Bronchial epithelial cell (primary cell): ENCODE measurements at regions not wholly inside any gene's neighbourhood (a gene's known extent, or its start where the extent isn't known, plus 50 kb on each side); places are given as distances from the start of the nearest gene placed in this dataset.

Source experiments
- DNase-seq: peaks from one replicate; pipeline ENCODE4 v3.0.0-alpha.2; 2010; ENCODE audit warnings: low read depth
- FAIRE-seq: peaks from 2 replicates; lab custom pipeline; 2011; peaks lifted over from hg19 to GRCh38; lab: Jason Lieb, UNC
- H3K27me3 ChIP-seq: 2 replicates; pipeline ENCODE4 v1.5.1; 2011; ENCODE audit warnings: low read length; ENCODE audit not compliant: control insufficient read depth, insufficient read depth
- H3K36me3 ChIP-seq: 2 replicates; pipeline ENCODE4 v1.5.1; 2011; ENCODE audit warnings: low read length; ENCODE audit not compliant: control insufficient read depth, insufficient read depth
- H3K4me3 ChIP-seq: 2 replicates; pipeline ENCODE4 v1.5.1; 2011; ENCODE audit warnings: mild to moderate bottlenecking, low read depth, low read length, control low read depth
- CTCF ChIP-seq: IDR thresholded peaks from 2 replicates; pipeline ENCODE4 v1.5.1; 2011; ENCODE audit warnings: mild to moderate bottlenecking, moderate library complexity, low read length, control low read depth, inconsistent platforms; ENCODE audit not compliant: insufficient read depth, severe bottlenecking

DNA sequence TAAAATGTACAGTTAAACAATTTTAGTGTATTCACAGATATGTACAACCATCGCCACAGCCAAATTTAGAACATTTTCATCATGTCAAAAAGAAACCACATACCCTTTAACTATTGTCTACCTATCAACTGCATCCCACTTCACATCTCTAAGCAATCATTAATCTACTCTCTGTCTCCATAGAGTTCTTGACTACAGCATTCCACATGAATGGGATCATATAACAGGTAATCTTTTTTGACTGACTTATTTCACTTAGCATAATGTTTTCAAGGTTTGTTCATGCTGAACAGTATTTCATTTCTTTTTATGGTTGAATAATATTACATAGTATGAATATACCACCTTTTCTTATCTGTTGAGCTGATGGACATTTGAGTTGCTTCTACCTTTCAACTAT is 281.4 kb upstream of the EDA2R start:
- Histone ChIP-seq H3K4me3 (no peak overlapping the region), H3K27me3 (no peaks in the 10 kb centered on the region), H3K36me3 (no peaks in the 10 kb centered on the region)
- no peak for DNase-seq
- TF ChIP-seq CTCF = no peak
- no peak for FAIRE-seq

DNA sequence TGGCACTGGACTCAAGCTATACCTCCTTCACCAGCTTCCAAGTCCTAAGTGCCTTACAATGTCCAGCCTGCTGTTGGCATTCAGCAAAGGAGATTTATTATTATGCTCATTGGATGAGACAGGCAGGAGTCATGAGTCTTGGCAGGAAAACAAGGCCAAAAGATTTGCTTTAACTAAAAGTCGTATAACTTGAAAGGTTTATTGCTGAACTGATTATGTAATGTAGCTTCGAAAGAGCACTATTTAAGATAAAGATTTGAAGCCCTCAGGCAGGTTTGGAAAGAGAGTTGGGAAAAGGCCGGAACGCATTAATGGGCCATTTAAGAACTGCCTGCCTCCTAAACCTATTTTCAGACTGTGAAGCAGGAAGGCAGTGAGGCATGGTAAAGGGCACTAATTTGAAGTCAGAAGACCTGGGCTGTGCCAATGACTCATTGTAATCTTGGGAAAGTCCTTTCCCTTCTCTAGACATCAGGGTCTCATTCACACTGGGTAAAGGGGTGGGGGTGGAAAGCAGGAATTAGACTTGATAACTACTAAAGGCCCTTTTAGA is 280.5 kb upstream of the EDA2R start:
- FAIRE-seq = no peak
- no peak for TF ChIP-seq CTCF
- no peaks in the 10 kb centered on the region for H3K27me3 ChIP-seq
- no peaks in the 10 kb centered on the region for H3K36me3 ChIP-seq
- H3K4me3 ChIP-seq = no peak overlapping the region
- no peak for DNase-seq

DNA sequence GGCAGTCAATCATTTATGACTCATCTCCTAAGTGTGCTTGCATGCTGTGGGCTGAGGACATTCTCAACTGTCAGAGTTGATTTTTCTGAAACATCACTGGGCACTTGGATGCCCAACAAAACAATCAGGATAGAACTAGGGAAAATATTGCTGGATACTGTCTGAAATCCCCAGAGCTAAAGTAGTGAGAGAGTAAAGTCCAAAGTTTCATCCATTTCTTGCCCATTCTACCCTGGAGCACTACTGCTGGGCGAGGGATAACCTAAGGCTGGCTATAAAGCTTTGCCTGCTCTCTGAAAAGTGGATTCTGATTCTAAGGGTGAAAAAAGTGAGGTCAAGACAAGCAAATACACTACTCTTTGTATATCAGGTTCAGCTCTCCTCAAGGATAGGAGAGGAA is 279.6 kb upstream of the EDA2R start:
- Histone ChIP-seq H3K36me3 (no peaks in the 10 kb centered on the region), H3K27me3 (no peaks in the 10 kb centered on the region), H3K4me3 (no peak overlapping the region)
- no peak for FAIRE-seq
- no peak for TF ChIP-seq CTCF
- no peak for DNase-seq

- DNase-seq = no peak
- FAIRE-seq = no peak
- no peaks in the 10 kb centered on the region for H3K36me3 ChIP-seq
- TF ChIP-seq CTCF = no peak
- H3K27me3 ChIP-seq = no peaks in the 10 kb centered on the region
- no peak overlapping the region for H3K4me3 ChIP-seq
These were observed 277.0 kb upstream of the EDA2R start for GRCh38 chrX:66915893-66916292.

DNA sequence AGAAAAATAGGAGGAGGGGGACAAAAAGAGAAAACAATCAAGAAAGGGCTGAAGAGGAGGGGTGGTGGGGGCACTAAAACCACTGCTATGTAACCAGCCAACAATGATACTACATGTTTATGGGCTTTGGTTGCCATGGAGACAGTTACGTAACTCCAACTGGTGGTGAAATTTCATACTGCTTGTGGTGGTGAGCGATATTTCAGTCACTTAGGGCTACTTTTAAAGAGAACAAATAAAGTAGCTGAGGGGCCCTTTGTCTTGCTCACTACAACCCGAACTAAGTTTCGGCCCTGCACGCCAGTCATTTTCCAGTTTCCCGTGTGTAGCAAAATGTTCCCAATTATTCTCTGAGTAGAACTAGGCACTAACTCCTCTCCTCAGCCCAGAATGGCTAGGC is 275.2 kb upstream of the EDA2R start:
- no peak overlapping the region for H3K4me3 ChIP-seq
- no peak for TF ChIP-seq CTCF
- H3K27me3 ChIP-seq = no peaks in the 10 kb centered on the region
- no peak for FAIRE-seq
- H3K36me3 ChIP-seq = no peaks in the 10 kb centered on the region
- peak; percentile 26 for DNase-seq

GRCh38 chrX:66912417-66912816 is 273.5 kb upstream of the EDA2R start:
- TF ChIP-seq CTCF = no peak
- no peaks in the 10 kb centered on the region for H3K36me3 ChIP-seq
- H3K4me3 ChIP-seq = no peak overlapping the region
- DNase-seq = no peak
- no peak for FAIRE-seq
- no peaks in the 10 kb centered on the region for H3K27me3 ChIP-seq
